ENCODE measurements at regions not wholly inside any gene's neighbourhood (a gene's known extent, or its start where the extent isn't known, plus 50 kb on each side); places are given as distances from the start of the nearest gene placed in this dataset.

GRCh38 chr15:36117296-36117787 lies 462.1 kb upstream of the CDIN1 start:
- TF ChIP-seq REST (IDR thresholded peaks at IDR 0.05; ENCODE audit: insufficient read depth in 1 of 2, low read depth in 2 of 2, low read length in 1 of 2) (no peak), POLR2AphosphoS5 (IDR thresholded peaks at IDR 0.05; ENCODE audit: low read depth, low read length) (no peak), SIN3A (IDR thresholded peaks at IDR 0.05; ENCODE audit: borderline replicate concordance, insufficient read depth, low read depth, low read length) (no peak), TCF7L2 (IDR thresholded peaks at IDR 0.05; ENCODE audit: low read depth, low read length) (no peak), CTCF (IDR thresholded peaks at IDR 0.05) (no peak)
- H3K9me3 ChIP-seq (ENCODE audit: control insufficient read depth, insufficient read depth, low read depth, low read length), result no peaks in the 10 kb centered on the region; the same call in 1 of the 2 replicates
- ChIA-PET CTCF (no interaction called here), POLR2A (no interaction called here)
- no peaks in the 10 kb centered on the region for H3K4me1 ChIP-seq (ENCODE audit: control insufficient read depth, insufficient read depth, low read length)
- H3K27ac ChIP-seq (ENCODE audit: low read length), result no peak overlapping the region
- intact Hi-C loops (cut with micrococcal nuclease; ENCODE audit: unreplicated experiment), result no loop called here
- no peak overlapping the region for H3K4me3 ChIP-seq (ENCODE audit: low read depth in 2 of 2, low read length in 2 of 2)
- no peaks in the 10 kb centered on the region for H3K27me3 ChIP-seq (ENCODE audit: control insufficient read depth, insufficient read depth, low read length)
- ATAC-seq (no peak), DNase-seq (ENCODE audit: low read depth, low spot score) (no peak)
- no peaks in the 10 kb centered on the region for H3K36me3 ChIP-seq (ENCODE audit: control insufficient read depth, insufficient read depth, low read length)
- no TSS peak for BruUV-seq (replicated peaks)
- in situ Hi-C loops (cut with HindIII; ENCODE audit: low pct_unique_long_range_greater_than_20kb, low sequenced_read_pairs), result no loop called here

GRCh38 chr15:36126194-36126593 lies 453.2 kb upstream of the CDIN1 start:
- intact Hi-C loops (cut with micrococcal nuclease; ENCODE audit: unreplicated experiment) (no loop called here), in situ Hi-C loops (cut with HindIII; ENCODE audit: low pct_unique_long_range_greater_than_20kb, low sequenced_read_pairs) (no loop called here)
- no peaks in the 10 kb centered on the region for H3K36me3 ChIP-seq (ENCODE audit: control insufficient read depth, insufficient read depth, low read length)
- ChIA-PET POLR2A (no interaction called here), CTCF (no interaction called here)
- H3K27ac ChIP-seq (ENCODE audit: low read length), result no peak overlapping the region
- H3K27me3 ChIP-seq (ENCODE audit: control insufficient read depth, insufficient read depth, low read length), result no peaks in the 10 kb centered on the region
- no peak overlapping the region for H3K4me3 ChIP-seq (ENCODE audit: low read depth in 2 of 2, low read length in 2 of 2)
- no peak for DNase-seq (ENCODE audit: low read depth, low spot score)
- no peak for ATAC-seq
- BruUV-seq (replicated peaks), result no TSS peak
- H3K4me1 ChIP-seq (ENCODE audit: control insufficient read depth, insufficient read depth, low read length), result no peaks in the 10 kb centered on the region
- no peaks in the 10 kb centered on the region; the same call in 1 of the 2 replicates for H3K9me3 ChIP-seq (ENCODE audit: control insufficient read depth, insufficient read depth, low read depth, low read length)
- no peak for TF ChIP-seq SIN3A (IDR thresholded peaks at IDR 0.05; ENCODE audit: borderline replicate concordance, insufficient read depth, low read depth, low read length)
- TF ChIP-seq TCF7L2 (IDR thresholded peaks at IDR 0.05; ENCODE audit: low read depth, low read length), result no peak
- TF ChIP-seq POLR2AphosphoS5 (IDR thresholded peaks at IDR 0.05; ENCODE audit: low read depth, low read length), result no peak
- no peak for TF ChIP-seq REST (IDR thresholded peaks at IDR 0.05; ENCODE audit: insufficient read depth in 1 of 2, low read depth in 2 of 2, low read length in 1 of 2)
- no peak for TF ChIP-seq CTCF (IDR thresholded peaks at IDR 0.05)

Measured in Panc1 (cell line).